ENCODE measurements at regions not wholly inside any gene's neighbourhood (a gene's known extent, or its start where the extent isn't known, plus 50 kb on each side); places are given as distances from the start of the nearest gene placed in this dataset.
"Not testable (repeated sequence)": the region's sequence is repeated elsewhere in the genome, so short reads cannot be mapped to it uniquely, and the experiment has no call there.

GRCh38 chr1:185388815-185389214 lies 71.8 kb upstream of the IVNS1ABP start:
- no peak overlapping the region for H3K27ac ChIP-seq
- no peak for DNase-seq (ENCODE audit: low read depth, low spot score)

GRCh38 chr1:185388346-185388745 lies 71.3 kb upstream of the IVNS1ABP start:
- no peak for DNase-seq (ENCODE audit: low read depth, low spot score)
- no peak overlapping the region for H3K27ac ChIP-seq

DNA sequence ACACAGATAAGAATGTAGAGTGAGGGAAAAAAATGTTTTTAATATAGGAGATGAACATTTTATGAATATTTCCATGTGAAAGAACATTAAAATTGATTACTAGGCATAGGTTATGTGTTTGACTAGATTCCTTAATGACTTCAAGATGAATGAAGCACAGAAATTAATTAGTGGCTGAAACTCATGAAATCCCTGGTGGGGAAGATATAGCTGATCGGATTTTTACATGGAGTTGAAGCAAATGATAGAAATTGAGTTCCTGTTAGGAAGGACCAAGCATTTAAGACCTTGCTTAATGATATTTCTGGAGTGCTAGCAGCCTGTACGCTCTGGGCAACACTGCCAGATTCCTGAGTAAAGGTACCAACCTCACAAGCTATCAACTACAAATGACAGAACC lies 68.9 kb upstream of the IVNS1ABP start:
- no peak overlapping the region for H3K27ac ChIP-seq
- no peak for DNase-seq (ENCODE audit: low read depth, low spot score)

DNA sequence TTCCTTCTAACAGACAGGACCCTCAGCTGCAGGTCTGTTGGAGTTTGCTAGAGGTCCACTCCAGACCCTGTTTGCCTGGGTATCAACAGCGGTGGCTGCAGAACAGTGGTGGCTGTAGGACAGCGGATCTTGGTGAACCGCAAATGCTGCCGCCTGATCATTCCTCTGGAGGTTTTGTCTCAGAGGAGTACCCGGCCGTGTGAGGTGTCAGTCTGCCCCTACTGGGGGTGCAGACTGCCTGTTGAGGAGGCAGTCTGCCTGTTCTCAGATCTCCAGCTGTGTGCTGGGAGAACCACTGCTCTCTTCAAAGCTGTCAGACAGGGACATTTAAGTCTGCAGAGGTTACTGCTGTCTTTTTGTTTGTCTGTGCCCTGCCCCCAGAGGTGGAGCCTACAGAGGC lies 66.8 kb upstream of the IVNS1ABP start:
- not testable (repeated sequence) for H3K27ac ChIP-seq; DNase-seq (ENCODE audit: low read depth, low spot score)

DNA sequence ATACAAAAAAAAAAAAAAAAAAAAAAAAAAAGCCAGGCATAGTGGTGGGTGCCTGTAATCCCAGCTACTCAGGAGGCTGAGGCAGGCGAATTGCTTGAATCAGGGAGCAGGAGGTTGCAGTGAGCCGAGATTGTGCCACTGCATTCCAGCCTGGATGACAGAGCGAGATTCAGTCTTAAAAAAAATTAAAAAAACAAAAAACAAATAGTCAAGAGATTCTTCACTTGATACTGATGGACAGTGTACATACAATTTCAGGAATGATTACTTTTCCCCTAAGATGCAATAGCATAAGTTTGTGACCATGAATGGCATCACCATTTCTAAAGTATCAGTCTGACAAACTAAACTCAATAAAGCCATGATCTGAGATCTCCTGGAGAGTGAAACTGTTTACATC lies 60.8 kb upstream of the IVNS1ABP start:
- DNase-seq (ENCODE audit: low read depth, low spot score) = no peak
- no peak overlapping the region for H3K27ac ChIP-seq

DNA sequence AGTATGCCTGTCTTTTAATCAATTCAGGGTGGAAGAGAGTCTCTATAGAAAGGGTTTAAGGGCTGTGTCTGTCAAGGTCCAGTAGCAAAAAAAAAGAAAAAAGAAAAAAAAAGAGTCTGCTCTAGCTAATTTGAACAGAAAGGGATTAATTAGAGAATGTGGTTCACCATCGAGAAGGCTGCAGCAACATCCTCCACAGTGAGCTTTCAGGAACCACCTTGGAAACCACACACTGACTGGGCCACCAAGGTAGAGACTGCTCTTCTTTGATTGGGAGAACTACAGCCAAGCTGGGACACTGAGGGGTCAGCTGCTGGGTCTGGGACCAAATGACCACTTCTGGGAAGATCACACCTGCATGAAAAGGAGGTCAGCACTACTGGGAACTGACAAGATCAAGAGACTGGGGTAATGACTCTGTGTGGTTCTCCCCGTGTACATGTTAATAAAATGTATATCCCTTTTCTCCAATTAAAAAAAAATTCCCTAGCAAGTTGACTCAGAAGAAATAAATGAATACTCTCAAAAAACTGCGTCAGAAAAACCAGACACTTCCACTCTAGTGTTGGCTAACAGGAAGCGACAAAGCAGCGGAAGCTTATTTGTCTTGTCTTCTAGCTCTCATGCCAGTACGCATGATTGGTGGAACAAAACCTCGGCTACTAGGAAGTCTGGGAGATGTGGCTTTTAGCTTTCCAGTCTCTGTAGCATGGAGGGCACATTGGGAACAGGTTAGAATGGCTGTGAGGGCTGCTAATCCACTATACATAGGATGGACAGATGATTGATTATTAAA lies 60.0 kb upstream of the IVNS1ABP start:
- H3K27ac ChIP-seq = no peak overlapping the region
- DNase-seq (ENCODE audit: low read depth, low spot score) = no peak

- H3K27ac ChIP-seq = no peak overlapping the region
- no peak for DNase-seq (ENCODE audit: low read depth, low spot score)
Observed at GRCh38 chr1:185376288-185376687, 59.2 kb upstream of the IVNS1ABP start.

- peak overlapping the region; percentile 78 for H3K27ac ChIP-seq
- DNase-seq (ENCODE audit: low read depth, low spot score) = no peak
Observed at GRCh38 chr1:185375583-185375982, 58.5 kb upstream of the IVNS1ABP start.

DNA sequence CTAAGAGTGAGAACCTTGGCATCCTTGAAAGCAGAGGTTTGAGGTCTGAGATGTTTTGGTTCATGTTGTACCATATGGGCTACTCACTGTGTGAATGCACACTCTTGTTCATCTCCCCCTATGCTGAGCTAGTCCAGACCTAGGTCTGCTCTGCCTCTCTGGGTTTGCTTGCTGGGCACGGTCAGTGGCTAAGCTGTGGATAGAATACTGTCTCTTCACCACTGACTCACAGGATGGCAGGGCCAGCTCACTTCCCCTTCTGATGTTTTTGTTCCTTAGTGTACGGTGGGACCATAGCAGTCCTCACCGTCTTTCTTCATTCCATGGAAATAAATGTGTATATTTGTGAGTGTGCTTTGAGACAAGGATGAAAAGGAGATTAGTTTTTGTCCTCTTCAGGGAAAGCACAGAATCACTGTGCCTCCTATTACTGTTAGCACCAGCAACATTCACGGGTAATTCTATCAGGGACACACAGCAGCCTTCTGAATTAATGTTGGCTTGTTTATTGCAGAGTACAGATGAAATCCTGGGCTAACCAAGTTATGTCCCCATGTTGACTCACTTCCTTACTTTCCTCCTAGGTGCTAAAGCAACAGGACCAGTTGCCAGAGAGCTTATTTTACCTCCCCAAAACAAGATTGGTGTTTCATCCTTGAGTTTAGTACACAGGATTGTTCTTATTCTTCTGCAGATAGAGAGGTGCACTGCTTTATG lies 56.9 kb upstream of the IVNS1ABP start:
- peak overlapping the region; percentile 78 for H3K27ac ChIP-seq
- DNase-seq (ENCODE audit: low read depth, low spot score) = no peak

GRCh38 chr1:185369786-185370185 lies 52.7 kb upstream of the IVNS1ABP start:
- no peak for DNase-seq (ENCODE audit: low read depth, low spot score)
- H3K27ac ChIP-seq = no peak overlapping the region

- H3K27ac ChIP-seq = no peak overlapping the region
- DNase-seq (ENCODE audit: low read depth, low spot score) = no peak
Observed at GRCh38 chr1:185368913-185369491, 52.0 kb upstream of the IVNS1ABP start.

DNA sequence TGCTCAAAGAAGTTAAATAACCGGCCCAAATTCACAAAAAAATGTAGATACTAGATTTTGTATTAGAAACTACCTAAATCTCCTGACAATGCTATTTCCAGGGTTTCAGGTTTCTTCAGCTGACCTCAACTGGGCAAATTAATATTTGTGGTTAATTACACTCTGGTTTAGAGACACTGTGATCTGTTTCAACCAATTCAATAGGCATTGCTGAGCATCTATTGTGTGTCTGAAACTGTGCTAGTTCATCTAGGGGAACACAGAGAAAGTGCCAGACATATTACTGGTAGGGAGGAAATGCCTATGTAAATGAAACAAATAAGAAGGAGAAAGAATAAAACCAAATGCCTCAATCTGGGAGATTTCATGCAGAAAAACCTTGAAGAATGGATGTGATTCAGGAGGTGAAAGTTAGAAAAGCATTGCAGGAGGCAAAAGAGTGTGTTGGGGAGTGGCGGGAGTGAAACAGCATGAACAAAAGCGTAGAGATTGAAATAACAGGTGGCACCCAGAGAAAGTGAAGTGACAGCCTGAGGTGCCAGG lies 51.3 kb upstream of the IVNS1ABP start:
- DNase-seq (ENCODE audit: low read depth, low spot score) = no peak
- no peak overlapping the region for H3K27ac ChIP-seq

DNA sequence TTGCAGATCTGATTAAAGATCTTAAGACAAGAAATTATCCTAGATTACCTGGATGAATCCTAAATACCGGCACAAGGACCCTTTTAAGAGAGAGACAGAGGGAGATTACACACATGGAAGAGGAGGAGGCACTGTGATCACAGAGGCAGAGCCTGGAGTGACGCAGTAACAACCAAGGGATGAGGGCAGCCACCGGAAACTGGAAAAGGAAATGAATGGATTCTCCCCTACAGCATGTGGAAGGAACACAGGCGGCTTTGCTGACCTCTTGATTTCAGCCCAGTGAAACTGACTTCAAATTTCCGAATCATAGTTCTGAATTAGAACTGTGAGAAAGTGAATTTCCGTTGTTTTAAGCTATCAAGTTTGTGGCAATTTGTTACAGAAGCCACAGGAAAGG lies 50.2 kb upstream of the IVNS1ABP start:
- H3K27ac ChIP-seq = peak overlapping the region; percentile 6
- no peak for DNase-seq (ENCODE audit: low read depth, low spot score)
